Ureter (tissue), 1 donor: ENCODE measurements at regions not wholly inside any gene's neighbourhood (a gene's known extent, or its start where the extent isn't known, plus 50 kb on each side); places are given as distances from the start of the nearest gene placed in this dataset.

Source experiments
- DNase-seq: peaks from one replicate; pipeline ENCODE4 v3.0.0-alpha.2; 2020; ENCODE audit warnings: low spot score
- donor health status: DM: yes; HTN: yes; CAD: no.

- DNase-seq, result no peak
Observed at GRCh38 chr3:28738425-28738824, 389.8 kb upstream of the AZI2 start.

GRCh38 chr3:28739647-28740046 is 391.0 kb upstream of the AZI2 start:
- no peak for DNase-seq

GRCh38 chr3:28743271-28743670 is 394.6 kb upstream of the AZI2 start:
- DNase-seq, result no peak

GRCh38 chr3:28743831-28744230 is 395.2 kb upstream of the AZI2 start:
- DNase-seq, result no peak

DNA sequence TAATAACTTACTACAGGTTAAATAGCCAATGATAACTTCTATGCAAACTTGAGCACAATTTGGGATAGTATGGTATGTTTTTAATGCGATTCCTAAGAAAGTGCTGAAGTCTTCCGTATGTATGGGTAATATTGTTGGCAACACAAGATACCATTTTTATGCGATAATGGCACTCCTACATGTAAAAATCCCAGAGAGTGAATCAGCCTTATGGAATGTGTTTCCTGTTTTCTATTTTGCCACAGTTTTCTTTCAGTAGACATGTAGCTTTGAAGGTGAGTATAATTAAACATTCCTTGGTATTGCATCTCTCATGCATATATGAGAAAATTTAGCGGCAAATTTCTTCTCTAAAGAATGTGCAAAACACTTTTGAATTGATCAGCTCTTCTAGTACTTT is 396.8 kb upstream of the AZI2 start:
- DNase-seq, result no peak

DNA sequence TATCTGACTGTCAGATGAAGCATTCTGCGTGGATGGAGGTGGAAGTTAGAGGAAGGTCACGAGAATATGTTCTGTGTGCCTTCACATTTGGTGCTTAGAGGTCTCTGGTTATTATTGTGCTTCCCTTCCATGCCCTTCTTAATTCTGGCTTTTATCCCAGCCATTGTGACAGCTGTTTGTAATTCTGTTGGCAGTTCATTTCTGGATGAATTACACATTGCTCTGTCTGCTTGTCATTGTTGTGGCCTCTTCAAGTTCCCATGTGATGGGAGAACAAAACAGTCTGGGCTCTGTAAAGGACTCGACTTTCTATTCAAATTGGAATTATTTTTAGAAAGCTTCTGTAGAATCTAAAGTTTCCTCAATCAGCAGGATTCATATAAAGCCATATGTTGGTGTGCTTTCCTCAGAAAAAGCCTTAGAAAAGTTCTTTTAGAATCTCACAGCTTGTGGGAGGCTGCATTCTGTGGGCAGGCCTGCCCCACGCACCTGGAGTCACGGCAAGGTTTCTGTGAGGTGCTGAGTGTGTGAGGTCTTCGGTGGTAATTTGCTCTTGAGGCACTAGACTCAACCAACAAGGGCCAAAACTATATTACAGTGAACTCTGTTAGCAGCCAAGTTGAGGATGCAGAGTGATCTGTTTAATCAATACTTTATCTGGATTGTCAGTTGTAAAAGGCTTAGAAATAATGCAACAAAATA is 397.4 kb upstream of the AZI2 start:
- no peak for DNase-seq

- DNase-seq, result no peak
Observed at GRCh38 chr3:28746990-28747389, 398.4 kb upstream of the AZI2 start.

DNA sequence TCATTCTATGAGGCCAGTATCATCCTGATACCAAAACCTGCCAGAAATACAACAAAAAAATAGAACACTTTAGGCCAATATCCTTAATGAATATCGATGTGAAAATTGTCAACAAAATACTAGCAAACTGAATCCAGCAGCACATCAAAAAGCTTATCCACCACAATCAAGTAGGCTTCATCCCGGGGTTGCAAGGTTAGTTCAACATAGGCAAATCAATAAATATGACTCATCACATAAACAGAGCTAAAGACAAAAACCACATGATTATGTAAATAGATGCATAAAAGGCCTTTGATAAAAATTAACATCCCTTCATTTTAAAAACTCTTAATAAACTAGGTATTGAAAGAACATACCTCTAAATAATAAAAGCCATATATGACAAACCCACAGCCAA is 403.2 kb upstream of the AZI2 start:
- DNase-seq, result no peak

GRCh38 chr3:28752290-28752689 is 403.7 kb upstream of the AZI2 start:
- DNase-seq, result no peak

GRCh38 chr3:28756056-28756455 is 407.4 kb upstream of the AZI2 start:
- DNase-seq, result no peak

- no peak for DNase-seq
Observed at GRCh38 chr3:28758115-28758514, 409.5 kb upstream of the AZI2 start.

DNA sequence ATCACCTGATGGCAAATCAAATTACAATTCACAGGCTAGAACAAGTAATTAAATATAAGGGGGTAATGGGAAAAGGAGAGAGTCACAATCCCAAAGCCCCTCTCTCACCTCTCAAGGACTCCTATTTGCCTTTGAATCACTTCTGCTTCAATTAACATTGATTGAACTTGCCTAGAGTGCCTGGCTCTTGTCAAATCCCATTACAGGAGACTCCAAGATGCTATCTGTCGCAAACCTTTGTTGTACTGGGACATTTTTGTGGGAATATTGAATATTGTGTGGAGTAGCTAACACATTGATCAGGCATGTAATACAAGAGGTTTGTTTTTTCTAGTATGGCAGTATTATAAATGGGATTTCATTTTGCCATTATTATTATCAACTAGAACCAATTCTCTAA is 412.8 kb upstream of the AZI2 start:
- no peak for DNase-seq

GRCh38 chr3:28765194-28765593 is 416.6 kb upstream of the AZI2 start:
- DNase-seq, result no peak

- DNase-seq, result no peak
Observed at GRCh38 chr3:28768439-28768838, 419.8 kb upstream of the AZI2 start.

- no peak for DNase-seq
Observed at GRCh38 chr3:28777806-28778475, 429.3 kb upstream of the AZI2 start.

GRCh38 chr3:28780480-28780879 is 431.9 kb upstream of the AZI2 start:
- DNase-seq, result no peak

GRCh38 chr3:28781053-28781452 is 432.4 kb upstream of the AZI2 start:
- DNase-seq, result no peak

- DNase-seq, result no peak
Observed at GRCh38 chr3:28786446-28786845, 437.8 kb upstream of the AZI2 start.

GRCh38 chr3:28788571-28788970 is 439.9 kb upstream of the AZI2 start:
- DNase-seq, result no peak

DNA sequence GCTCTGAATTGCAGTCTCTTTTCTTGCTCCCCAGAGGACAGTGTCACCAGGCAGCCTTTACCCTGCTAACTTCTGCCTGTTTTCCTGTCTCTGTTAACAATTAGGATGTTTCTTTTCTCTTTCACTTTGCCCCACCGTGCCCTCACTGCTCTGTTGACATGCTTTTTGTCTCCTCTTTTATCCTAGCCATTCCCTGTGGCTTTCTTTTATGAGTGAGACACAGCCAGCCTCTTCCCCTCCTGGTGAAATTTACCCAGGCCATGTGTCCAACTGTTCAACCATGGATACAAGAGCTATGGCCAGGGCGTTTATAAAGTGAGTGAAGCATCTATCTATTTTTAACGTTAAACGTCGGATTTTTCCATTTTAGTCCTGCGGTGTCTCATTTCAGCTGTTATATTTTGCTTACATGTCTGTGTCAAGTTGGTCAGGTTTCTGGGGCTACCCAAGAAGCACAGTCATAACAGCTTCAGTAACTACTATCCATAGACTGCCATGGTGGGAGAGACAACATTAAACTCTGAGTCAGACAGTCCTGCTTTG is 443.2 kb upstream of the AZI2 start:
- no peak for DNase-seq

DNA sequence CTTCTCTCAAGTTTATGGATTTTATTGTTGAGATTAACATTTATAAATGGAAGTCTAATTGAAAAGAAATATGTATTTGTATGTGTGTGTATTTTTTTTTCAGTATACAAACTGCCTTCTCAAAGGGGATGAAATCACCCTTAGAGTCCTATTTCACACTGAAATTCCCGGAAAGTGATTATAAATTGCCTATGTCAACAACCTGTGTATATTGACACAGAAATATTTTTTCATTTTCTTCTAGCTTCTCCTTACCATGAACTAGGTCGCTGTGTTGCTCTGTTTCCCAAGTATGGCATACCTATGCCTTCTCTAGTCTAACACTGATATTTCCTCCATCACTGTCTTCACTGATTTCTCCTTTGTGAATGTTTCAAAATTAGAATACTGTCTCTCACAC is 444.0 kb upstream of the AZI2 start:
- no peak for DNase-seq

- DNase-seq, result no peak
Observed at GRCh38 chr3:28799084-28799483, 450.5 kb upstream of the AZI2 start.

GRCh38 chr3:28800203-28800602 is 451.6 kb upstream of the AZI2 start:
- no peak for DNase-seq

DNA sequence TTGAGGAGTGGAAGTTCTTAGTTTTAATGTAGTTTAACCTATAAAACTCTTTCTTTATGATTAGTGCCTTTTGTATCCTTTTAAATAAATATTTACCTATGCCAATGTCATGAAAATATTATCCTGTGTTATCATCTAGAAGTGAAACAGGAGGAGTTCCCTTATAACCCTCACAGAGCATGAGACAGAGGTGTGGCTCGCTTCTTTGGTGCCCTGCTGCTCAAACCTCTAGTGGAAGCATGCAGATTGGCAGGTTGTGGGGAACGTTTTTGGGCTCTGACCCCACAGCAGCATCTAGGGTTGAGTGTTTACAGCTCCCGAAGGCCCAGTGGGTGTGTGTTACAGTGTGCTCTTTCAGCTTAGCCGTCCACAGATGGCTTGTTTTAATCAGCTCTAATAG is 459.4 kb upstream of the AZI2 start:
- no peak for DNase-seq
